HEK293 (cell line): ENCODE measurements at regions not wholly inside any gene's neighbourhood (a gene's known extent, or its start where the extent isn't known, plus 50 kb on each side); places are given as distances from the start of the nearest gene placed in this dataset.

Experiments
- CTCF ChIP-seq: fragments of 450-650 bp; formaldehyde crosslinking; IDR thresholded peaks from 2 replicates; pipeline ENCODE4 v1.5.1; 2016; ENCODE audit warnings: missing biosample characterization, missing genetic modification characterization
- GLIS2 ChIP-seq: fragments of 450-650 bp; formaldehyde crosslinking; IDR thresholded peaks from 2 replicates; pipeline ENCODE4 v1.5.1; 2016; ENCODE audit warnings: missing biosample characterization, missing genetic modification characterization
- PATZ1 ChIP-seq: fragments of 450-650 bp; formaldehyde crosslinking; IDR thresholded peaks from 2 replicates; pipeline ENCODE4 v1.5.1; 2016; ENCODE audit warnings: missing biosample characterization, missing genetic modification characterization
- ZNF121 ChIP-seq: fragments of 450-650 bp; formaldehyde crosslinking; IDR thresholded peaks from 2 replicates; pipeline ENCODE4 v1.5.1; 2016; ENCODE audit warnings: missing biosample characterization, missing genetic modification characterization
- ZNF24 ChIP-seq: fragments of 450-650 bp; formaldehyde crosslinking; IDR thresholded peaks from 2 replicates; pipeline ENCODE4 v1.5.1; 2016; ENCODE audit warnings: missing biosample characterization, missing genetic modification characterization
- ZNF311 ChIP-seq: fragments of 450-650 bp; formaldehyde crosslinking; IDR thresholded peaks from 2 replicates; pipeline ENCODE4 v1.5.1; 2017; ENCODE audit warnings: missing biosample characterization, missing genetic modification characterization, borderline replicate concordance
- ZNF398 ChIP-seq: fragments of 450-650 bp; formaldehyde crosslinking; IDR thresholded peaks from 2 replicates; pipeline ENCODE4 v1.5.1; 2017; ENCODE audit warnings: missing biosample characterization, missing genetic modification characterization
- ZNF518A ChIP-seq: fragments of 450-650 bp; formaldehyde crosslinking; conservative IDR thresholded peaks from 2 replicates; pipeline ENCODE4 v1.5.1; 2016; ENCODE audit warnings: low read depth, missing biosample characterization, missing genetic modification characterization
- ZNF580 ChIP-seq: fragments of 450-650 bp; formaldehyde crosslinking; IDR thresholded peaks from 2 replicates; pipeline ENCODE4 v1.5.1; 2016; ENCODE audit warnings: missing biosample characterization, missing genetic modification characterization
- ZNF596 ChIP-seq: fragments of 450-650 bp; IDR thresholded peaks from 2 replicates; pipeline ENCODE4 v1.5.0; 2018; ENCODE audit warnings: missing biosample characterization, mild to moderate bottlenecking, missing genetic modification characterization, moderate library complexity
- ZNF600 ChIP-seq: fragments of 450-650 bp; formaldehyde crosslinking; IDR thresholded peaks from 2 replicates; pipeline ENCODE4 v1.5.1; 2016; ENCODE audit warnings: missing biosample characterization, missing genetic modification characterization

- TF ChIP-seq ZNF580 (no peak), ZNF600 (tag by site-specific recombination) (no peak), ZNF596 (tag by site-specific recombination) (no peak), CTCF (tag by site-specific recombination) (no peak), GLIS2 (tag by site-specific recombination) (no peak), ZNF121 (tag by site-specific recombination) (no peak), ZNF398 (tag by site-specific recombination) (no peak), PATZ1 (no peak), ZNF311 (tag by site-specific recombination) (no peak), ZNF518A (tag by site-specific recombination) (no peak), ZNF24 (tag by site-specific recombination) (no peak)
These were observed 51.3 kb upstream of the TAC1 start for GRCh38 chr7:97680622-97681021.
